Left ventricle myocardium inferior (tissue), 1 donor: ENCODE measurements at regions not wholly inside any gene's neighbourhood (a gene's known extent, or its start where the extent isn't known, plus 50 kb on each side); places are given as distances from the start of the nearest gene placed in this dataset.

ENCODE experiments used
- DNase-seq: peaks from one replicate; pipeline ENCODE4 v3.0.0-alpha.2; 2020
- H3K27ac ChIP-seq: fragments of 200-600 bp; replicated peaks from 2 replicates; pipeline ENCODE4 v1.8.0; 2021
- H3K27me3 ChIP-seq: fragments of 200-600 bp; 2 replicates; pipeline ENCODE4 v1.8.0; 2021; ENCODE audit warnings: low read depth
- H3K36me3 ChIP-seq: fragments of 200-600 bp; 2 replicates; pipeline ENCODE4 v1.8.0; 2021
- H3K4me1 ChIP-seq: fragments of 200-600 bp; 2 replicates; pipeline ENCODE4 v1.8.0; 2021
- H3K4me3 ChIP-seq: fragments of 200-600 bp; 2 replicates; pipeline ENCODE4 v1.8.0; 2021; ENCODE audit warnings: mild to moderate bottlenecking, moderate library complexity
- H3K9me3 ChIP-seq: fragments of 200-600 bp; replicated peaks from 2 replicates; pipeline ENCODE4 v1.8.0; 2021
- CTCF ChIP-seq: fragments of 200-600 bp; IDR thresholded peaks from 2 replicates; pipeline ENCODE4 v1.8.0; 2021; ENCODE audit warnings: antibody characterized with exemption, mild to moderate bottlenecking, borderline replicate concordance
- intact Hi-C: fragments of 100-400 bp; cut with micrococcal nuclease; formaldehyde crosslinking; loops from one replicate; pipeline ENCODE4 v1.11.0; 2022
- donor health status: DM: no; HTN: yes; CAD: no; lungs with severe emphysema.

DNA sequence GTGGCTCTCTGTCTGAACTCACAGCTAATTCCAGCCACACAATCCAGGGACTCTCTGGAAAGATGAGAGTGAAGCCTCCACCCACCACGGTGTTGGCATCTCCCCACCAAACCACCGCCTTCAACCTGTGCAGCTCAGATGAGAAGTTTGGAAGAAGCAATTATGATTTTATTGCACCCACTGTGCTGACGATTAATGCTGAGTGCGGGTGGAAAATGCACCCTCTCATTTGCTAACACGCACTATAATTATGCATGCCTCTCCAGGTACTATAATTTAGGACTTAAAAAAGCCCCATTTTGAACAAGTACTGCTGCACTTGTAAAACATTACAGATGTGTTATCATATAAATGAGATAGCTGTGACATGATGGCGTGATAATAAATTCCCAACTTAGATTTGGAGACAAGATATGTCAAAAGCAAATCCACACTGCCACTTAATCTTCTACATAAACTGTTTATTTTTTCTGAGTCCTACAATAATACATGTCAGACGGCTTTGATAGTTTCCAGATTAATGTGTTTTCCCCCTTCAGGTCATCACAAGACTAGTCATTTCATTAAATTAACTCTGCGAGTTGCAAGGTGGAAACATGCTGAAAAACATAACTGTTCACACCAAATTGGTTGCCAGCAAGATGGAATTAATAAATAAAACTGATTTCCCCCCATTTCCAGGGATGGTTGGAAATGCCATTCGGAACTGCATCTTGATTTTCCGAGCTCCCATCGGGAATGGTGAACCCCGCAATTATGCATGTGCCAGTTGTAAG, 466.5 kb upstream of the MAF start:
- no peak for DNase-seq
- Histone ChIP-seq H3K4me3 (no peak overlapping the region), H3K9me3 (peaks cover 9% of the 10 kb centered on the region), H3K27ac (no peak overlapping the region), H3K27me3 (peaks cover 10% of the 10 kb centered on the region), H3K4me1 (peaks cover 3% of the 10 kb centered on the region), H3K36me3 (no peaks in the 10 kb centered on the region)
- intact Hi-C loops: no loop called here
- no peak for TF ChIP-seq CTCF

GRCh38 chr16:80065541-80065940, 465.0 kb upstream of the MAF start:
- H3K27me3 ChIP-seq: no peaks in the 10 kb centered on the region
- no peak overlapping the region for H3K4me3 ChIP-seq
- no peaks in the 10 kb centered on the region for H3K36me3 ChIP-seq
- intact Hi-C loops: no loop called here
- no peak for TF ChIP-seq CTCF
- H3K9me3 ChIP-seq: peaks cover 9% of the 10 kb centered on the region
- peaks cover 3% of the 10 kb centered on the region for H3K4me1 ChIP-seq
- no peak for DNase-seq
- H3K27ac ChIP-seq: no peak overlapping the region

GRCh38 chr16:80063713-80064069, 463.2 kb upstream of the MAF start:
- H3K4me1 ChIP-seq: peaks cover 4% of the 10 kb centered on the region

DNA sequence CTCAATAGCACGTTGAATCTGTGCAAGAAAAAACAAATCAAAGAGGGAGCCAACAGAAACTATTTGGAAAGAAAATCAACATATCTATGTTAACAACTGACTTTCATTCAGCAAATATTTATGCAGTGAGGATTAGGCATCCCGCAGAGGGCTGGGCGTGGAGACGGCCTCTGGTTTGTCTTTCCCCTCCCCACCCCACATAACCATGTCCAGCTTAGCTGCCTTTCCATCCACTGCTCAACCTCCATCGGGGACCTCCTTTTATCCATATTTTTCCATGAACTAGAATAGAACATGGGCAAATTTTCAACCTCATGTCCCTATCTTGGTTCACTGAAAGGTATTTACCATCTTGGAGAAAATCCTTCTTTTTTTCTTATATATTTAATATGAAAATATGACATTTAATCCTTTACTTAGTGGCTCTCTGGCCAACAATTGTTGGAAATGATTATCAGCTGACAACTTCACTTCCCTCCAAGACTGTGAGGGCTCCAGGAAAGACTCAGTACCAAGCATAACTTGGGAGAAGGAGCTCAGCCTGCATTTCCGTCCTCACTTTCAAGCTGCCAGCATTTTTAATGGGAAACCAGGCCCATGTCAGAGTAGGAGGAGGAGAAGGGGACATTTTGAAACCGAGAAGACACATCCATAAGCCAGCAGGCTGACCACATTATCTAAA, 462.6 kb upstream of the MAF start:
- Histone ChIP-seq H3K4me3 (no peak overlapping the region), H3K4me1 (peaks cover 8% of the 10 kb centered on the region), H3K9me3 (no peaks in the 10 kb centered on the region), H3K36me3 (no peaks in the 10 kb centered on the region), H3K27ac (peak overlapping the region; percentile 21), H3K27me3 (no peaks in the 10 kb centered on the region)
- no peak for TF ChIP-seq CTCF
- DNase-seq: no peak
- intact Hi-C loops: no loop called here

More at GRCh38 chr16:80063713-80064069, 463.2 kb upstream of the MAF start:
- Histone ChIP-seq H3K27me3 (no peaks in the 10 kb centered on the region), H3K9me3 (no peaks in the 10 kb centered on the region), H3K4me3 (no peak overlapping the region), H3K36me3 (no peaks in the 10 kb centered on the region), H3K27ac (peak overlapping the region; percentile 21)
- TF ChIP-seq CTCF: no peak
- no peak for DNase-seq
- intact Hi-C loops: no loop called here

GRCh38 chr16:80062361-80063030, 462.0 kb upstream of the MAF start:
- no peak overlapping the region for H3K4me3 ChIP-seq
- intact Hi-C loops: no loop called here
- no peak overlapping the region for H3K27ac ChIP-seq
- H3K36me3 ChIP-seq: no peaks in the 10 kb centered on the region
- no peak for TF ChIP-seq CTCF
- DNase-seq: no peak
- no peaks in the 10 kb centered on the region for H3K27me3 ChIP-seq
- peaks cover 8% of the 10 kb centered on the region for H3K4me1 ChIP-seq
- H3K9me3 ChIP-seq: no peaks in the 10 kb centered on the region
